Iris pigment epithelial cell (primary cell): ENCODE measurements at regions not wholly inside any gene's neighbourhood (a gene's known extent, or its start where the extent isn't known, plus 50 kb on each side); places are given as distances from the start of the nearest gene placed in this dataset.

Experiments used
- DNase-seq: peaks from one replicate; pipeline ENCODE4 v3.0.0-alpha.2; 2011; ENCODE audit warnings: low read depth

- peak; percentile 7 for DNase-seq
These were observed 56.1 kb upstream of the TMC5 start for GRCh38 chr16:19361587-19361986.

- no peak for DNase-seq
These were observed 53.9 kb upstream of the TMC5 start for GRCh38 chr16:19363740-19364139.

- DNase-seq = peak; percentile 5
These were observed 52.2 kb upstream of the TMC5 start for GRCh38 chr16:19365486-19365885.

- DNase-seq = peak; percentile 26
These were observed 51.3 kb upstream of the TMC5 start for GRCh38 chr16:19366391-19366790.

GRCh38 chr16:19367335-19367734 lies 50.3 kb upstream of the TMC5 start:
- DNase-seq = no peak
